K562 (cell line): ENCODE measurements at regions not wholly inside any gene's neighbourhood (a gene's known extent, or its start where the extent isn't known, plus 50 kb on each side); places are given as distances from the start of the nearest gene placed in this dataset.

Experiments
- ATAC-seq: fragments of 200-7000 bp; cut with Tn5 transposase; 3 replicates; pipeline ENCODE4 v1.9.1; 2020; ENCODE audit warnings: moderate library complexity
- BruUV-seq: library from RNA; stranded (reverse); fragments of 400-500 nt; replicated peaks from 2 replicates; lab custom pipeline; 2021; lab: Mats Ljungman, UMichigan
- CTCF ChIA-PET: fragments of 300-600 bp; formaldehyde crosslinking; extraction: SDS; loops from one replicate; lab custom pipeline; 2021; ENCODE audit warnings: low intra/inter-chr PET ratio; lab: Yijun Ruan, JAX
- POLR2A ChIA-PET: fragments of 300-600, 350-650 bp; sonication (Branson Sonifier 250); formaldehyde crosslinking; extraction: SDS; loops from one replicate; lab custom pipeline; 2021; ENCODE audit warnings: antibody characterized with exemption, inconsistent platforms; lab: Yijun Ruan, JAX
- DNase-seq, 4 experiments: peaks; one replicate each; pipeline versions ENCODE4 v3.0.0 to v3.0.0-alpha.2; 2011 to 2018; ENCODE audit warnings: low spot score in 3 of 4, mixed read lengths in 3 of 4; ENCODE audit errors: extremely low read depth in 1 of 4
- FAIRE-seq: peaks from 2 replicates; lab custom pipeline; 2011; peaks lifted over from hg19 to GRCh38; lab: Jason Lieb, UNC
- H2AFZ ChIP-seq: 2 replicates; pipeline ENCODE4 v1.6.0; 2011; ENCODE audit warnings: low read depth, low read length, control low read depth, inconsistent platforms
- H3K27ac ChIP-seq: fragments of 200-600 bp; 3 replicates; pipeline ENCODE4 v1.8.0; 2011; ENCODE audit warnings: low read depth, mild to moderate bottlenecking, control low read depth, inconsistent platforms, low read length, moderate library complexity, mixed read lengths; ENCODE audit errors: extremely low read depth
- H3K27me3 ChIP-seq, 2 experiments: fragments of 300-600 bp in 1 of 2; 2 replicates in 1 of 2; 3 replicates in 1 of 2; pipeline versions ENCODE4 v1.6.0 to v1.8.0; 2011; ENCODE audit warnings: inconsistent platforms in 2 of 2, low read length in 2 of 2, mild to moderate bottlenecking in 1 of 2, mixed read lengths in 1 of 2, moderate library complexity in 1 of 2; ENCODE audit not compliant: control insufficient read depth in 2 of 2, insufficient read depth in 2 of 2
- H3K36me3 ChIP-seq: fragments of 300-600 bp; 3 replicates; pipeline ENCODE4 v1.8.0; 2011; ENCODE audit warnings: mild to moderate bottlenecking, low read length, inconsistent platforms; ENCODE audit not compliant: control insufficient read depth, insufficient read depth
- H3K4me1 ChIP-seq, 2 experiments: fragments of 200-600 bp in 1 of 2; replicated peaks in 1 of 2; 2 replicates in 1 of 2; 3 replicates in 1 of 2; pipeline versions ENCODE4 v1.5.1 to v1.8.0; 2011; ENCODE audit warnings: inconsistent platforms in 2 of 2, low read length in 2 of 2, mild to moderate bottlenecking in 1 of 2, mixed read lengths in 1 of 2, moderate library complexity in 1 of 2; ENCODE audit not compliant: control insufficient read depth in 2 of 2, insufficient read depth in 2 of 2
- H3K4me2 ChIP-seq: 2 replicates; pipeline ENCODE4 v1.6.1; 2011; ENCODE audit warnings: low read length, control low read depth, inconsistent platforms, mixed read lengths; ENCODE audit not compliant: insufficient read depth
- H3K4me3 ChIP-seq: fragments of 200-600 bp; sonication (generic), shearing (Covaris generic); 2 replicates; pipeline ENCODE4 v1.5.1; 2016; ENCODE audit warnings: control low read depth, inconsistent platforms
- H3K79me2 ChIP-seq: fragments of 200-600 bp; 3 replicates; pipeline ENCODE4 v1.8.0; 2011; ENCODE audit warnings: low read length, inconsistent platforms; ENCODE audit not compliant: control insufficient read depth, insufficient read depth
- H3K9ac ChIP-seq, 2 experiments: 2 replicates each; pipeline versions ENCODE4 v1.6.0 to v1.6.1; 2011; ENCODE audit warnings: low read depth in 2 of 2, low read length in 2 of 2, control low read depth in 1 of 2, inconsistent platforms in 1 of 2, mild to moderate bottlenecking in 1 of 2, mixed read lengths in 1 of 2; ENCODE audit not compliant: insufficient read depth in 1 of 2
- H3K9me1 ChIP-seq: one replicate; pipeline ENCODE4 v1.6.0; 2011; ENCODE audit warnings: inconsistent platforms, mild to moderate bottlenecking, low read length, moderate library complexity; ENCODE audit not compliant: control insufficient read depth, insufficient read depth
- H3K9me3 ChIP-seq: replicated peaks from 2 replicates; pipeline ENCODE4 v1.5.1; 2011; ENCODE audit warnings: low read depth, low read length, inconsistent platforms; ENCODE audit not compliant: control insufficient read depth, insufficient read depth
- H4K20me1 ChIP-seq: replicated peaks from 2 replicates; pipeline ENCODE4 v1.6.1; 2011; ENCODE audit warnings: low read length, inconsistent platforms, mixed read lengths; ENCODE audit not compliant: control insufficient read depth, insufficient read depth
- MEIS2 ChIP-seq: fragments of 450-650 bp; IDR thresholded peaks from 2 replicates; pipeline ENCODE4 v1.6.1; 2014; ENCODE audit warnings: mild to moderate bottlenecking; ENCODE audit not compliant: partially characterized antibody
- NUFIP1 ChIP-seq: fragments of 450-650 bp; IDR thresholded peaks from 2 replicates; pipeline ENCODE4 v1.6.1; 2018; ENCODE audit not compliant: partially characterized antibody
- RBM17 ChIP-seq: fragments of 200-400 bp; formaldehyde crosslinking; IDR thresholded peaks from 2 replicates; pipeline ENCODE4 v1.6.1; 2017; ENCODE audit warnings: low read depth, mild to moderate bottlenecking, low read length, borderline replicate concordance
- SMAD4 ChIP-seq: fragments of 250-450 bp; sonication (Bioruptor Pico); conservative IDR thresholded peaks from 2 replicates; pipeline ENCODE4 v1.8.0; 2021; ENCODE audit warnings: inconsistent platforms, mild to moderate bottlenecking, moderate library complexity
- TCF3 ChIP-seq: sonication (generic); formaldehyde crosslinking; IDR thresholded peaks from 2 replicates; pipeline ENCODE4 v1.4.0; 2020; ENCODE audit warnings: mild to moderate bottlenecking, missing genetic modification reagents
- ZKSCAN8 ChIP-seq: fragments of 200-800 bp; sonication (Bioruptor generic); IDR thresholded peaks from 2 replicates; pipeline ENCODE4 v1.6.1; 2016; ENCODE audit warnings: missing genetic modification characterization, missing compliant biosample characterization
- WGBS: fragments of 100-300 bp; shearing (Covaris generic); methylation state at CpG from one replicate; pipeline ENCODE4 v1.1.6; 2016; ENCODE audit warnings: low coverage, mixed read lengths; ENCODE audit not compliant: insufficient coverage; ENCODE audit errors: missing lambda C conversion rate; 5-methylcytosine and 5-hydroxymethylcytosine counted together
- in situ Hi-C: fragments of 300-500 bp; cut with MboI; formaldehyde crosslinking; loops from 4 replicates; pipeline ENCODE4 v1.15.0; 2018; ENCODE audit warnings: inconsistent platforms, mixed read lengths
- intact Hi-C: fragments of 100-400 bp; cut with micrococcal nuclease; formaldehyde crosslinking; loops from 2 replicates; pipeline ENCODE4 v1.14.2; 2022

DNA sequence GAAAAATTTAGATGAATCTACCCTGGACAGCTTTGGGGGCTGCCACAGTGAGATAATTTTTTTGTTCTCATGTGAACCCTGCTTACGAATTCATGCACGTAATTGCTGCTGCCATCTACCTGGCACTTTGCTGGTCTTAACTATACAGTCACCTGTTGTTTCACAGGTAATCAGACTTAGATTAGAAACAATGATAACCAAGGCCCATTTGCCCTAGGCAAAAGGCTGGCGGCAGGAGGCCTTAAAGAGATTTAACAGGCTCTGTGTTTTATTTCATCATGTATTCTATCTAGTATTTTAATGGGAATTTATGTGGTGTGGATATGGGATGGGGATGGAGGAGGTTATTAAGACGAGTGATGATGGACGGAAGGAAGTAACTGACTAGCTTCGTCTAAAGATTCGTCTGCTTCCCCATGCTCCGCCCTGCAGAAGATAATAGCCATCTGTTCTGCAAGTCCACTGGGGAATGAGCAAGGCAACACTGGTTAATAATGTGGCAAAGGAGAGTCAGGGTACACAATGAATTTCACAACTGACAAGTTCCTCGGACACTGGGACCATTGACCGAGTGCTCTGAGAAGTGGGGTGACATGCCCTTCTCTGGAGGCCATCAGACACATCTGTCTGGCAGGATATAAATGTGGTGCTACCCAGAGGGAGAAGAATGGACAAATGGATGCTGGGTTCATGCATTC lies 291.8 kb upstream of the TNP1 start:
- Histone ChIP-seq H2AFZ (no peak overlapping the region), H3K4me3 (no peak overlapping the region), H3K36me3 (no peaks in the 10 kb centered on the region), H3K27ac (no peak overlapping the region), H3K9me3 (no peaks in the 10 kb centered on the region), H3K4me2 (no peak overlapping the region), H4K20me1 (no peaks in the 10 kb centered on the region), H3K9ac (no peak overlapping the region), H3K4me1 (peaks cover 3 to 44% of the 10 kb centered on the region in 2 experiments; a peak in 3 of 5 replicates), H3K9me1 (peaks cover 3% of the 10 kb centered on the region), H3K27me3 (no peaks in the 10 kb centered on the region), H3K79me2 (no peaks in the 10 kb centered on the region)
- CTCF ChIA-PET = interaction anchor here (0.6 kb wide), 1 partner anchor 362 kb away, joined by 4 read pairs; no protein-coding TSS in a partner anchor
- no TSS peak for BruUV-seq
- DNase-seq (no peak), ATAC-seq (no peak), FAIRE-seq (no peak)
- intact Hi-C loops = loop anchor here (5.0 kb wide), 2 partner anchors 44 to 59 kb away; no protein-coding TSS in a partner anchor
- in situ Hi-C loops = no loop called here
- POLR2A ChIA-PET = no interaction called here
- WGBS = 9% methylated on average over 10 of the region's 10 CpGs
- TF ChIP-seq SMAD4 (CRISPR knock-in tag) (no peak), RBM17 (no peak), TCF3 (CRISPR knock-in tag) (peak; percentile 32; the same call in 1 of the 2 replicates), NUFIP1 (no peak), ZKSCAN8 (no peak), MEIS2 (peak; percentile 19)
